CD14-positive monocyte (primary cell): ENCODE measurements at regions not wholly inside any gene's neighbourhood (a gene's known extent, or its start where the extent isn't known, plus 50 kb on each side); places are given as distances from the start of the nearest gene placed in this dataset.
"Not testable (repeated sequence)": the region's sequence is repeated elsewhere in the genome, so short reads cannot be mapped to it uniquely, and the experiment has no call there.

Experiments
- DNase-seq, 3 donors: peaks; one replicate each; pipeline ENCODE4 v3.0.0-alpha.2; 2011 to 2022
- H2AFZ ChIP-seq: 2 replicates; pipeline ENCODE4 v1.6.0; 2012; ENCODE audit warnings: mild to moderate bottlenecking, low read depth, low read length, inconsistent platforms; ENCODE audit not compliant: insufficient read depth, poor library complexity, severe bottlenecking
- H3K27ac ChIP-seq, 2 donors: 1 replicate in 1 of 2; 2 replicates in 1 of 2; pipeline ENCODE4 v1.5.1; 2012 to 2013; ENCODE audit warnings: low read length in 2 of 2, control low read depth in 1 of 2, inconsistent platforms in 1 of 2, low read depth in 1 of 2, mild to moderate bottlenecking in 1 of 2
- H3K27me3 ChIP-seq, 2 donors: one replicate each; pipeline versions ENCODE4 v1.6.0 to v1.6.1; 2011 to 2013; ENCODE audit warnings: low read length in 2 of 2; ENCODE audit not compliant: control insufficient read depth in 2 of 2, insufficient read depth in 2 of 2
- H3K36me3 ChIP-seq, 2 donors: replicated peaks in 1 of 2; 1 replicate in 1 of 2; 2 replicates in 1 of 2; pipeline versions ENCODE4 v1.5.1 to v1.6.1; 2012 to 2013; ENCODE audit warnings: low read length in 2 of 2, control low read depth in 1 of 2, inconsistent platforms in 1 of 2, mild to moderate bottlenecking in 1 of 2; ENCODE audit not compliant: insufficient read depth in 2 of 2, control insufficient read depth in 1 of 2
- H3K4me1 ChIP-seq, 2 donors: 1 replicate in 1 of 2; 2 replicates in 1 of 2; pipeline versions ENCODE4 v1.5.1 to v1.6.1; 2012 to 2013; ENCODE audit warnings: low read length in 2 of 2, control low read depth in 1 of 2, inconsistent platforms in 1 of 2, mild to moderate bottlenecking in 1 of 2, moderate library complexity in 1 of 2; ENCODE audit not compliant: insufficient read depth in 2 of 2, control insufficient read depth in 1 of 2
- H3K4me2 ChIP-seq: replicated peaks from 2 replicates; pipeline ENCODE3; 2012; ENCODE audit warnings: low read length, moderate library complexity, mild to moderate bottlenecking; ENCODE audit not compliant: poor library complexity, severe bottlenecking; ENCODE audit errors: extremely low read depth
- H3K4me3 ChIP-seq, 3 experiments: fragments of 200-600 bp in 1 of 3; sonication (generic) in 1 of 3; replicated peaks in 1 of 3; 1 replicate in 2 of 3; 2 replicates in 1 of 3; pipeline ENCODE4 v1.5.1; 2011 to 2013; ENCODE audit warnings: low read length in 3 of 3, mild to moderate bottlenecking in 3 of 3, control low read depth in 2 of 3, low read depth in 2 of 3, inconsistent platforms in 1 of 3, moderate library complexity in 1 of 3
- H3K79me2 ChIP-seq: 2 replicates; pipeline ENCODE4 v1.6.0; 2012; ENCODE audit warnings: mild to moderate bottlenecking, control low read depth, inconsistent platforms, low read length, moderate library complexity; ENCODE audit not compliant: insufficient read depth
- H3K9ac ChIP-seq: 2 replicates; pipeline ENCODE4 v1.6.0; 2017; ENCODE audit warnings: low read length, mild to moderate bottlenecking; ENCODE audit not compliant: insufficient read depth, poor library complexity, severe bottlenecking
- H3K9me3 ChIP-seq, 2 donors: replicated peaks in 1 of 2; 1 replicate in 1 of 2; 2 replicates in 1 of 2; pipeline versions ENCODE4 v1.5.1 to v1.6.1; 2012 to 2013; ENCODE audit warnings: low read length in 2 of 2, control low read depth in 1 of 2; ENCODE audit not compliant: control insufficient read depth in 1 of 2, insufficient read depth in 1 of 2
- H4K20me1 ChIP-seq: 2 replicates; pipeline ENCODE4 v1.6.0; 2012; ENCODE audit warnings: mild to moderate bottlenecking, low read length, control low read depth, moderate library complexity; ENCODE audit not compliant: insufficient read depth
- H3K27ac Mint-ChIP-seq, 7 donors: one replicate each; pipeline ENCODE4 v1.8.0; 2020; ENCODE audit warnings: mild to moderate bottlenecking in 7 of 7, mixed read lengths in 7 of 7, moderate library complexity in 6 of 7, inconsistent platforms in 2 of 7
- H3K27me3 Mint-ChIP-seq, 3 donors: one replicate each; pipeline ENCODE4 v1.8.0; 2021 to 2022; ENCODE audit warnings: low read depth in 3 of 3, mild to moderate bottlenecking in 3 of 3, mixed read lengths in 3 of 3, moderate library complexity in 3 of 3, inconsistent platforms in 1 of 3
- H3K36me3 Mint-ChIP-seq, 2 donors: one replicate each; pipeline ENCODE4 v1.8.0; 2020; ENCODE audit warnings: mixed read lengths in 2 of 2, inconsistent platforms in 1 of 2, mild to moderate bottlenecking in 1 of 2
- H3K4me1 Mint-ChIP-seq: one replicate; pipeline ENCODE4 v1.8.0; 2020; ENCODE audit warnings: mild to moderate bottlenecking, mixed read lengths
- H3K4me3 Mint-ChIP-seq, 2 donors: one replicate each; pipeline ENCODE4 v1.8.0; 2020; ENCODE audit warnings: mild to moderate bottlenecking in 2 of 2, mixed read lengths in 2 of 2, moderate library complexity in 1 of 2
- H3K9me3 Mint-ChIP-seq, 7 donors: one replicate each; pipeline ENCODE4 v1.8.0; 2020 to 2022; ENCODE audit warnings: mixed read lengths in 7 of 7, mild to moderate bottlenecking in 6 of 7, moderate library complexity in 6 of 7, inconsistent platforms in 2 of 7
- CTCF ChIP-seq: fragments of 200-600 bp; IDR thresholded peaks from one replicate; pipeline ENCODE4 v1.8.0; 2022; ENCODE audit warnings: antibody characterized with exemption, mild to moderate bottlenecking
- WGBS: methylation state at CpG from one replicate; pipeline ENCODE4 v1.1.5; 2013; ENCODE audit warnings: missing lambda C conversion rate; ENCODE audit not compliant: insufficient coverage; 5-methylcytosine and 5-hydroxymethylcytosine counted together
- intact Hi-C, 2 donors: fragments of 100-400 bp; cut with micrococcal nuclease; formaldehyde crosslinking; loops; one replicate each; pipeline versions ENCODE4 v1.15.0 to v1.15.1; 2023

- Histone ChIP-seq H3K79me2 (no peaks in the 10 kb centered on the region), H2AFZ (no peak overlapping the region), H3K27ac (no peak overlapping the region), H3K27me3 (no peaks in the 10 kb centered on the region), H3K4me2 (no peak overlapping the region), H3K36me3 (no peaks in the 10 kb centered on the region), H3K4me1 (peaks cover 0 to 5% of the 10 kb centered on the region in 2 donors), H3K9me3 (peaks cover 6 to 8% of the 10 kb centered on the region in 2 donors), H3K4me3 (no peak overlapping the region), H4K20me1 (no peaks in the 10 kb centered on the region), H3K9ac (no peak overlapping the region)
- WGBS = no CpG with 5 or more reads among the region's 2 CpGs
- Mint-ChIP-seq H3K4me3 (no peak overlapping the region), H3K9me3 (peaks cover 3 to 9% (median 6%) of the 10 kb centered on the region in 7 donors), H3K36me3 (no peaks in the 10 kb centered on the region), H3K27ac (no peak overlapping the region), H3K4me1 (peaks cover 13% of the 10 kb centered on the region), H3K27me3 (peaks cover 0 to 1% (median 0%) of the 10 kb centered on the region in 3 donors)
- no peak for TF ChIP-seq CTCF
- no peak for DNase-seq
- intact Hi-C loops = no loop called here
These were observed 98.3 kb upstream of the UGP2 start for GRCh38 chr2:63743170-63743981.

- Histone ChIP-seq H4K20me1 (no peaks in the 10 kb centered on the region), H3K27ac (no peak overlapping the region), H3K27me3 (no peaks in the 10 kb centered on the region), H3K9me3 (peaks cover 6 to 8% of the 10 kb centered on the region in 2 donors), H3K79me2 (no peaks in the 10 kb centered on the region), H3K4me3 (no peak overlapping the region), H3K9ac (no peak overlapping the region), H2AFZ (peak overlapping the region; percentile 15), H3K36me3 (no peaks in the 10 kb centered on the region), H3K4me1 (peaks cover 0 to 5% of the 10 kb centered on the region in 2 donors), H3K4me2 (no peak overlapping the region)
- 56% methylated on average over 3 of the region's 6 CpGs for WGBS
- Mint-ChIP-seq H3K27ac (peak overlapping the region in 2 of 7 donors; percentile 0 to 12), H3K4me3 (peak overlapping the region in 1 of 2 donors; percentile 1), H3K27me3 (peaks cover 0 to 1% (median 0%) of the 10 kb centered on the region in 3 donors), H3K4me1 (peaks cover 13% of the 10 kb centered on the region), H3K9me3 (peaks cover 4 to 10% (median 6%) of the 10 kb centered on the region in 7 donors), H3K36me3 (no peaks in the 10 kb centered on the region)
- no peak for TF ChIP-seq CTCF
- no peak for DNase-seq
- intact Hi-C loops = no loop called here
These were observed 97.4 kb upstream of the UGP2 start for GRCh38 chr2:63743982-63744966.

- H3K79me2 ChIP-seq, H3K9ac ChIP-seq, intact Hi-C loops, H3K36me3 Mint-ChIP-seq, H3K36me3 ChIP-seq, H4K20me1 ChIP-seq, H3K27me3 Mint-ChIP-seq, DNase-seq, H2AFZ ChIP-seq, H3K4me3 ChIP-seq, H3K9me3 ChIP-seq, H3K27ac ChIP-seq, H3K27ac Mint-ChIP-seq, H3K4me3 Mint-ChIP-seq, H3K4me2 ChIP-seq, H3K4me1 ChIP-seq, H3K27me3 ChIP-seq: not testable (repeated sequence)
- H3K9me3 Mint-ChIP-seq = peaks cover 4 to 10% (median 6%) of the 10 kb centered on the region in 7 donors
- peaks cover 14% of the 10 kb centered on the region for H3K4me1 Mint-ChIP-seq
- WGBS = 98% methylated on average over 7 of the region's 8 CpGs
These were observed 95.1 kb upstream of the UGP2 start for GRCh38 chr2:63746548-63746947.
